Astrocyte of the cerebellum (primary cell): ENCODE measurements at regions not wholly inside any gene's neighbourhood (a gene's known extent, or its start where the extent isn't known, plus 50 kb on each side); places are given as distances from the start of the nearest gene placed in this dataset.

Source experiments
- DNase-seq: peaks from one replicate; pipeline ENCODE4 v3.0.0-alpha.2; 2011; ENCODE audit warnings: low read depth
- H3K4me3 ChIP-seq: 2 replicates; pipeline ENCODE4 v1.5.1; 2011; ENCODE audit warnings: mild to moderate bottlenecking, low read depth, low read length, moderate library complexity
- in situ Hi-C: cut with HindIII; loops from 2 replicates; pipeline ENCODE4 v1.10.0; 2017; ENCODE audit warnings: low sequenced_read_pairs
- TF ChIP-seq, protein P1 (sequence below): IDR thresholded peaks from 2 replicates; pipeline ENCODE4 v1.5.1; 2012; ENCODE audit warnings: low read length, low read depth, moderate library complexity, mild to moderate bottlenecking; ENCODE audit errors: missing control alignments

DNA sequence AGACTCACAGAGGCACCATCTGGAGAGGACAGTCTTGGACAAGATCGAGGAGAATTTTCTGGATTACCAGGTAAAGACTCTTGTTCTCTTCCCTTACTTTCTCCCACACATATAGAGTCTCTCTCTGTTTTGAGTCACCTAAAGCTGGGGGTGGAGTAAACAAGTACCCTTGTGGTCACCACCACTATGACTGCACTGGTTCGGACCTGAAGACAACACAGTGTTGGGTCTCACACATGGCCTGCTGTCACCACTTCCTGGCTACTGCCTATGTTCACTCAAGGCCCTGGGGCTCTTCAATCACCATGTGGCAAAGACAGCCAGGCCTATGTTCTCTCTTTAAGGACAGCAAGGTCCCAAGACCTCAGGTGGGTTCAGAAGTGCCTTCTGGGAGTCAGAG is 253.3 kb upstream of the VRK2 start:
- H3K4me3 ChIP-seq: no peak overlapping the region
- no peak for DNase-seq
- in situ Hi-C loops: no loop called here
- TF ChIP-seq, protein P1, sequence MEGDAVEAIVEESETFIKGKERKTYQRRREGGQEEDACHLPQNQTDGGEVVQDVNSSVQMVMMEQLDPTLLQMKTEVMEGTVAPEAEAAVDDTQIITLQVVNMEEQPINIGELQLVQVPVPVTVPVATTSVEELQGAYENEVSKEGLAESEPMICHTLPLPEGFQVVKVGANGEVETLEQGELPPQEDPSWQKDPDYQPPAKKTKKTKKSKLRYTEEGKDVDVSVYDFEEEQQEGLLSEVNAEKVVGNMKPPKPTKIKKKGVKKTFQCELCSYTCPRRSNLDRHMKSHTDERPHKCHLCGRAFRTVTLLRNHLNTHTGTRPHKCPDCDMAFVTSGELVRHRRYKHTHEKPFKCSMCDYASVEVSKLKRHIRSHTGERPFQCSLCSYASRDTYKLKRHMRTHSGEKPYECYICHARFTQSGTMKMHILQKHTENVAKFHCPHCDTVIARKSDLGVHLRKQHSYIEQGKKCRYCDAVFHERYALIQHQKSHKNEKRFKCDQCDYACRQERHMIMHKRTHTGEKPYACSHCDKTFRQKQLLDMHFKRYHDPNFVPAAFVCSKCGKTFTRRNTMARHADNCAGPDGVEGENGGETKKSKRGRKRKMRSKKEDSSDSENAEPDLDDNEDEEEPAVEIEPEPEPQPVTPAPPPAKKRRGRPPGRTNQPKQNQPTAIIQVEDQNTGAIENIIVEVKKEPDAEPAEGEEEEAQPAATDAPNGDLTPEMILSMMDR: no peak

GRCh38 chr2:57796527-57796926 is 250.1 kb upstream of the VRK2 start:
- in situ Hi-C loops: no loop called here
- H3K4me3 ChIP-seq: no peak overlapping the region
- TF ChIP-seq, protein P1: no peak
- no peak for DNase-seq

DNA sequence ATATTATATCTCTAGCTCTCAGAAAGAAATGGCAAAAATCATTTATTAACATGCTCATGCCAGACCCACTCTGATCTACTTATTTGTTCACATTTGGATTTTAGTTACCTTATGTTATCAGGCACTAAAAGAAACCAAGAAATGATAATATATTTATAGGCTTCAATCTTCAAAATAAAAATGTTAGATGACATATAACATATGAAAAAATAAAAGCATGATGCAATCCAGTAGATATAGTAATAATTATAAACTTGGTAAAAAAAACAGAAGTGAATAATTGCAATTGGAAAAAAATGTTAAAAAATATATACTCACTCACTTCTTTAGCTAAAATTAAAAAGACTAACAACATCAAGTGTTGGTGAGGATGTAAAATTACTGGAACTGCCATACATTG is 248.3 kb upstream of the VRK2 start:
- H3K4me3 ChIP-seq: no peak overlapping the region
- in situ Hi-C loops: no loop called here
- DNase-seq: no peak
- TF ChIP-seq, protein P1: no peak

DNA sequence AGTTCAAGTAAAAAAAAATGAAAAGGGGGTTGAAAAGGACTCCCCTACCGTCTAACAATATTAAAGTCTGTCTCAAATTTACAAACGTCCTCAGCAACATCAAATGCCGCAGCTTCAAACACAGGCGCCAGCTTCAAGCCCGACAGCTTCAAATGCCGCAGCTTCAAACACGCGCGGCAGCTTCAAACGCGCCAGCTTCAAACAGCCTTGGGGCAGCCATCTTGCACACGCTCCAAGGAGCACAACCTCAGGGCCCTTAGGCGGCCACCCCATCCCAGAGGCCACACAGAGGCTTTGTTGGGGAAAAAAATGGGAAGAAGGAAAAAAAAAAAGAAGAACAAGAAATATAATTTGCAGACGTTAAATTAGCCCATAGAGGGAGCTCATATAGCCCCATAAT is 244.4 kb upstream of the VRK2 start:
- TF ChIP-seq, protein P1: no peak
- DNase-seq: no peak
- no peak overlapping the region for H3K4me3 ChIP-seq
- in situ Hi-C loops: no loop called here

DNA sequence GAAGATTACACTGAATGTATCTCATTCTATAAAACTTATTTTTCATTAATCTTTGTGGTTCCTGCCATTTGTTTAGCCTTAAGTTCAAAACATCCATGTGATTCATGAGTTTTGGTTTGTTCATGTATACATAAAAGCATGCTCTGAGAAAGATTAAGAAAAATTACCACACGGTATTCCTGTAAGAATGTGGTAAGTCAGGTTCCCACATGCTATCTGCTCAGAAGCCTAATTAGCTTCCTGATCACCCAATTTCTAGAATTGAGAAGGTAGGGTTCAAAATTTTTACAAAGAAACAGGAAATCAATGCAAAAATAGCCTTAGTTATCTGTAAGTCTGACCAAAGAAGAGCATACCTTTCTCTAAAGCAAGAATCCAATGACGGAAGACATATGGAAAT is 241.6 kb upstream of the VRK2 start:
- TF ChIP-seq, protein P1: no peak
- DNase-seq: no peak
- in situ Hi-C loops: no loop called here
- H3K4me3 ChIP-seq: no peak overlapping the region

GRCh38 chr2:57806449-57806968 is 240.1 kb upstream of the VRK2 start:
- H3K4me3 ChIP-seq: no peak overlapping the region
- in situ Hi-C loops: no loop called here
- TF ChIP-seq, protein P1: no peak
- no peak for DNase-seq

DNA sequence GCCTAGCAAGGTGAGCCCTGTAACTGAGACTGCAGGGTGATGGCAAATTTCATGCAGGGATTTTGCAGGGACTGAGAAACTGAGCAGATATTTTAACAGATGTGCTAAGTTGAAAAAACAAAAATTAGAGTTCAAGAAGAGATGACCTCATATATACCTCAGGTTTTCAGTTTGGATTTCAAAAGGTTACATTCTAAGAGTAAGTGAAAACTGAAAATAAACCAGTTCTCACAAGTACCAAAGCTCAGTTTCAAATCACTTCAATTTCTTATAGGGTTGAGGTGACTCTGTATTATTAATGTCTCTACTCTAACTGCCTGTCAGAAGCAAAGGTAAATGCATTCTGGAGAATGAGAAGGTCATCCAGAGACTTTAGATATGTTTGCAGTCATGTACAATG is 237.4 kb upstream of the VRK2 start:
- no peak for DNase-seq

More for the DNA sequence above, 237.4 kb upstream of the VRK2 start:
- TF ChIP-seq, protein P1: no peak
- in situ Hi-C loops: no loop called here
- no peak overlapping the region for H3K4me3 ChIP-seq
